ENCODE measurements at regions not wholly inside any gene's neighbourhood (a gene's known extent, or its start where the extent isn't known, plus 50 kb on each side); places are given as distances from the start of the nearest gene placed in this dataset.

DNA sequence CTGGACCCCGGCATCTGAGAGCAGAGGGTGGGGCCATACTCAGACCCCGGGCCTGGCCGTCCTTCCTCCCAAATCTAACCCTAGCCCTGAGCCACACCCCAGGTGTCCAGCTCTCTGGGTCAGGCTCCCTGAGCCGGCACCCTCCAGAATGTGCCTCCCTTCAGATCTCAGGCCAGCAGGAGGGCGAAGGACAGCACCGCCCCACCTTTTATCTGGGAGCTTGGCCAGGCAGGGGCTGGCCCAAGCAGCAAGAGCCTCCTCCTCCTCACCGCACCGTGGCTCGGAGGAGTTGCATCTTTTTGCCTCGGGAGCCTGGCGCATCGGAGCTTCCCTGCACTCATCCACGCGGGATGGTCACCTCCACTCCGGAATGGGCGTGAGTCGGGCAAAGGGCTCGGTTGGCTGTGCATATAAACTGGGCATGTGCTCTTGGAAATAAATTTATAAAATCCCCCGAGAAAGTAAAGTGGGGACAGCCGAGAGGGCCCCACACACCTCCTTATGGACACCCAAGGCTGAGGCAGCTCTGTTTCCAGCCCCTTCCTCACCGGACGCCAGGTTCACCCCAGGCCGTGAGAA, 69.1 kb upstream of the CTDP1 start:
- H3K4me3 ChIP-seq (ENCODE audit: low read depth, low read length): no peak overlapping the region
- TF ChIP-seq, protein P1, sequence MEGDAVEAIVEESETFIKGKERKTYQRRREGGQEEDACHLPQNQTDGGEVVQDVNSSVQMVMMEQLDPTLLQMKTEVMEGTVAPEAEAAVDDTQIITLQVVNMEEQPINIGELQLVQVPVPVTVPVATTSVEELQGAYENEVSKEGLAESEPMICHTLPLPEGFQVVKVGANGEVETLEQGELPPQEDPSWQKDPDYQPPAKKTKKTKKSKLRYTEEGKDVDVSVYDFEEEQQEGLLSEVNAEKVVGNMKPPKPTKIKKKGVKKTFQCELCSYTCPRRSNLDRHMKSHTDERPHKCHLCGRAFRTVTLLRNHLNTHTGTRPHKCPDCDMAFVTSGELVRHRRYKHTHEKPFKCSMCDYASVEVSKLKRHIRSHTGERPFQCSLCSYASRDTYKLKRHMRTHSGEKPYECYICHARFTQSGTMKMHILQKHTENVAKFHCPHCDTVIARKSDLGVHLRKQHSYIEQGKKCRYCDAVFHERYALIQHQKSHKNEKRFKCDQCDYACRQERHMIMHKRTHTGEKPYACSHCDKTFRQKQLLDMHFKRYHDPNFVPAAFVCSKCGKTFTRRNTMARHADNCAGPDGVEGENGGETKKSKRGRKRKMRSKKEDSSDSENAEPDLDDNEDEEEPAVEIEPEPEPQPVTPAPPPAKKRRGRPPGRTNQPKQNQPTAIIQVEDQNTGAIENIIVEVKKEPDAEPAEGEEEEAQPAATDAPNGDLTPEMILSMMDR (IDR thresholded peaks at IDR 0.05; ENCODE audit: low read depth, low read length, missing control alignments): no peak
- no peak for DNase-seq (ENCODE audit: low read depth)

DNA sequence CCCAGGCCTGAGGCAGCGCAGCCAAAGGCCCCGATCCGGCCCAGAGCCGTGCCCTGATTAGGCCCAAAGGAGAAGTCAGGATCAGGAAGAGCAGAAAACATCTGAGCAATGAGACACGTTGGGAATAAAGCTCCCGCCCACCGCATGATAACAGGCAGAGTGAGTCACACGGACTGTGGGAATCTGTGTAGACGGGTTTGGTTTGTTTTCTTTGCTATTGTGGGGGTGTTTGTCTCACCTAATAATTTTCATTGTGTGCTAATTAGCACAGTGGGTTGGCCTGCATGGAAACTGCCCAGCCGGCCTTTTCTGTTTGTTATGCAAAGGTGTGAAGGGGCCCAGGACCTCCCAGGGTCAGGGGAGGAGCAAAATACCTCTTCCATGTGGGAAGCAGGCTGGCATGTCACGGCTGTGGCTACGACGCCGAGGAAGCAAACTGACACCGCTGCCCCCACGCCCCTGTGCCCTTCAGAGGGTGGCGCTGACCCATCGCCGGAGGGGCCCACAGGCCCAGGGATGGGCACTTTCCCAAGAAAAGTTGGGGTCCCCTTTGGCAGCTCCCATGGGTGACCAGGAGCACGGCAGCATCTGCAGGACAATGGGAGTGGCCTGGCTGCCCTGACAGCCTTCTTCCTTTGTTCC, 68.4 kb upstream of the CTDP1 start:
- no peak overlapping the region for H3K4me3 ChIP-seq (ENCODE audit: low read depth, low read length)
- TF ChIP-seq, protein P1 (IDR thresholded peaks at IDR 0.05; ENCODE audit: low read depth, low read length, missing control alignments): no peak
- DNase-seq (ENCODE audit: low read depth): no peak

DNA sequence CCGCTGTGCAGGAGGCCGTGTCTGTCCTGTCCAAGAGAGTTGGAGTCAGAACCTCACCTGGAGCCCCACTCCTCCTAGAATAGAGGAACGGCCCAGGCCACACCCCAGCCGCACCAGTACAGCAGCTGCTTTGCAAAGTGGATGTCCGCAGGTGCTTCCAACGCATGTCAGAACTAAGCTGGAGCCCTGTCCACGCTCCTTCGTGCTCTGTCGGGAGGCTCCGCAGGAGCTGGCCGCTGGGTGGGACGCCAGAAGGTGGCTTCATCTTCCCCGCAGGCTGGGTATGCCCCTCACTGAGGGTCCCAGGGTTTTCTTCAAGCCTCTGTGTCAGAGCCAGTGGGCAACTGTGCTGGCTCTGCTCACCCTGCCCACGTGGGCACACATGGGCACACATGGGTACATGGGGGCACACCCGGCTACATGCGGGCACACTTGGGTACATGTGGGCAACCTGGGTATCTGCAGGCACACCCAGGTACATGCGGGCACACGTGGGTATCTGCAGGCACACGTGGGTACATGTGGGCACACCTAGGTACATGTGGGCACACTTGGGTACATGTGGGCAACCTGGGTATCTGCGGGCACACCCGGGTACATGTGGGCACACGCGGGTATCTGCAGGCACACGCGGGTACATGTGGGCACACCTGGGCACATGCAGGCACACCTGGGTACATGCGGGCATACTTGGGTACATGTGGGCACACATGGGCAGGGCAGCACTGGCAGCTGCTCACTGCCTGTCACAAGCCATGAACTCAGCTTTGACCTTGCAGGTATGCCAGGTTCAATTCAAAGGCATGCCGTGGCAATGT, 67.1 kb upstream of the CTDP1 start:
- TF ChIP-seq, protein P1 (IDR thresholded peaks at IDR 0.05; ENCODE audit: low read depth, low read length, missing control alignments): no peak
- no peak for DNase-seq (ENCODE audit: low read depth)
- H3K4me3 ChIP-seq (ENCODE audit: low read depth, low read length): no peak overlapping the region

DNA sequence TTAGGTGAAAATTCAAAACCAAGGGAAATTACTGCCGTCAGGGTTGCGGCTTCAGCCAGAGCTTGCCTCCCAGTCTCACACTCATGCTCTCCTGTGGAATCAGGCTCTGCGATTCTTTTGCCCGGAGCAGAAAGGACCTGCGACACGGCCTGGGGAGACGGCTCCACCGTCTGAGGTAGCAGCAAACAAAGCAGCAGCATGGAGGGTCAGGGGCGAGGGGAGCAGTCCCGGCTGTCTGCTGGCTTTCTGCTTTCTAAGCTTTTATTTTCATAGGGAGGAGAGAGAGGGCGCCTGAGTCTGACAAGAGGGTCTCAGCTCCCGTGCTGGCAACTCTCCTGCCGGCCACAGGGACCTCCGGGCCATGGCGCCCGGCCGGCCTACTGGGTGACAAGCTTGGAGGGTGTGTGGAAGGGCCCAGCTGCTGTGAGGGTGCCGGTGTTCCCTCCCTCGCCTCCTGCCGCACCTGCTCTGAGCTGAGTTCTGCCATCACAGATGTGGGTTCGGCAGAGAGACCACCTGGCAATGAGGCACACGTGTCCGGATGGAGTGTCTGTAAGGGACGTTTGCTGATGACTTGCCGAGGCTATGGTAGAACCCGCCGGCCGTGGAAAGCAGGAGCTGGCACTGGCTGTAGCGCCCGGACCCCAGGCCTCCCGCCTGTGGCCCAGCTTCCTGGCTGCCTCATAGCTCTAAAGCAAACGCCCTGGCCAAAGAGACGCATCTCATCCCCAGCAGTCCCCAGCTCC, 66.2 kb upstream of the CTDP1 start:
- no peak for DNase-seq (ENCODE audit: low read depth)
- no peak overlapping the region for H3K4me3 ChIP-seq (ENCODE audit: low read depth, low read length)
- TF ChIP-seq, protein P1 (IDR thresholded peaks at IDR 0.05; ENCODE audit: low read depth, low read length, missing control alignments): no peak

DNA sequence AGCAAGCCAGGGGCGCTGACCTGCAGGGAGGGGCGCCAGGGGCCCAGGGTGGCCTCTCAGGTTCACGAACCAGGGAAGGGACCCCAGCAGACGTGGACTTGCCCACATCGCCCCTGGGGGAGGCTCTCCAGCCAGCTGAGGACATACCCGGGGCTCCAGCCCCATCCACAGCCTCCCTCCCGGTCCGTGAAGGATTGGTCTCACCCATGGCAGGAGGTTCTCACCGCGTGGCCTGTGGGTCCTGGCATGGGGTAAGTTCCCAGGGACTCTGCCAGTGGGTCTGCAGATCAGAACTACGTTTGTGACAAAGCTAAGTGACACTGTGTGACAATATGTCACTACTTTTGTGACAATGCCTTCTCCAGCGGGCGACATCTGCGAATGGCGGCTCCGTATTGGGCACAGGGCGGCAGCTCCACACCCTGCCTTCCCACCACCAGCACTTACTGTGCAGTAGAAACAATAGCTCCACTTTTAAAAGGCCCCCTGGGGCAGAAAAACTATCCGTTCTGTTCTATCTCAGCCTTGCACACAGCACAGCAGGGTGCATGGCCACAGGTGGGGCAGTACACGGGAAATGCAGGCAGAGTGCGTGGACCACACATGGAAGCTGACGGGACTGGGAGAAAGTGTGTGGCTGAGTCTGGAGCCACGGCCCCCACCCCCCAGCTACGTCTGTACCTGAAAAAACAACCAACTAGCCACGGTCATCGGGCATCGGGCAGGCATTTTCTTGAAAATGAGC, 65.2 kb upstream of the CTDP1 start:
- TF ChIP-seq, protein P1 (IDR thresholded peaks at IDR 0.05; ENCODE audit: low read depth, low read length, missing control alignments): no peak
- DNase-seq (ENCODE audit: low read depth): no peak
- no peak overlapping the region for H3K4me3 ChIP-seq (ENCODE audit: low read depth, low read length)

DNA sequence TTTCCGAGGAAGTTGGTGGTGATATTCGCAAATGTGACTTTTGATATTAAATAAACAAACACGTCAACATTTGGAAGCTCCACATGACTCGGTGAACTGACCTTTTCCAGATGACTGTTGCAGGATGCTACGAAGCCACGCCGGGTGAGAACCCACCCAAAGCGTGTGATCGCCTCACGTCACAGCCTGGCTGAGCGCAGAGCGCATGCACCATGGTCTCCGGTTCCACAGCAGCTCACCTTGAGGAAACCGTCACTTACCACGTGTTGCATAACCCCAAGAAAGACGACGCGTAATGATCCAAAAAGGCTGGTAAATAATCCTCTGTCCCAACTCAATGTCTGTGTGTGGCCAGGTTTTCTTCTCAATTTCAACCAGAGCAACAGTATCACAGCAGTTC, 64.5 kb upstream of the CTDP1 start:
- TF ChIP-seq, protein P1 (IDR thresholded peaks at IDR 0.05; ENCODE audit: low read depth, low read length, missing control alignments): no peak
- no peak overlapping the region for H3K4me3 ChIP-seq (ENCODE audit: low read depth, low read length)
- DNase-seq (ENCODE audit: low read depth): no peak
